Stomach (tissue), 4 donors: ENCODE measurements at regions not wholly inside any gene's neighbourhood (a gene's known extent, or its start where the extent isn't known, plus 50 kb on each side); places are given as distances from the start of the nearest gene placed in this dataset.

ENCODE experiments used
- CTCF ChIP-seq, 7 experiments: fragments of 450-650 bp in 4 of 7; fragments of 200-600 bp in 3 of 7; sonication (generic) in 3 of 7; IDR thresholded peaks; one replicate each; pipeline ENCODE4 v1.5.1; 2016 to 2019; ENCODE audit warnings: antibody characterized with exemption in 7 of 7, control low read depth in 2 of 7, mild to moderate bottlenecking in 1 of 7
- EP300 ChIP-seq: sonication (generic); formaldehyde crosslinking; IDR thresholded peaks from one replicate; pipeline ENCODE4 v1.6.1; 2017; ENCODE audit warnings: antibody characterized with exemption
- POLR2AphosphoS5 ChIP-seq, 3 donors: sonication (generic); formaldehyde crosslinking; IDR thresholded peaks; one replicate each; pipeline ENCODE4 v1.6.1; 2016; ENCODE audit warnings: antibody characterized with exemption in 3 of 3

- no peak for TF ChIP-seq CTCF (IDR thresholded peaks at IDR 0.05)
- TF ChIP-seq POLR2AphosphoS5 (IDR thresholded peaks at IDR 0.05), result no peak
- TF ChIP-seq EP300, result no peak
These were observed 175.2 kb downstream of the GAS1 start for GRCh38 chr9:86771941-86772634.
